Suprapubic skin (tissue), 4 donors: ENCODE measurements at regions not wholly inside any gene's neighbourhood (a gene's known extent, or its start where the extent isn't known, plus 50 kb on each side); places are given as distances from the start of the nearest gene placed in this dataset.

Experiments
- DNase-seq, 2 donors: peaks; one replicate each; pipeline ENCODE4 v3.0.0-alpha.2; 2019; ENCODE audit warnings: low spot score in 2 of 2
- H3K27ac ChIP-seq: fragments of 200-600 bp; sonication (generic); one replicate; pipeline ENCODE4 v1.5.1; 2019
- H3K27me3 ChIP-seq: fragments of 200-600 bp; sonication (generic); one replicate; pipeline ENCODE4 v1.5.1; 2019
- H3K36me3 ChIP-seq: fragments of 200-600 bp; sonication (generic); one replicate; pipeline ENCODE4 v1.5.1; 2019
- H3K4me1 ChIP-seq: fragments of 200-600 bp; sonication (generic); one replicate; pipeline ENCODE4 v1.5.1; 2019
- H3K4me3 ChIP-seq: fragments of 200-600 bp; sonication (generic); one replicate; pipeline ENCODE4 v1.5.1; 2019; ENCODE audit warnings: mild to moderate bottlenecking
- H3K9me3 ChIP-seq: fragments of 200-600 bp; sonication (generic); one replicate; pipeline ENCODE4 v1.5.1; 2019
- EP300 ChIP-seq: sonication (generic); formaldehyde crosslinking; IDR thresholded peaks from one replicate; pipeline ENCODE4 v1.6.1; 2017; ENCODE audit warnings: antibody characterized with exemption
- POLR2A ChIP-seq, 2 donors: fragments of 450-650 bp; IDR thresholded peaks; one replicate each; pipeline ENCODE4 v1.6.1; 2017; ENCODE audit warnings: antibody characterized with exemption in 2 of 2, mild to moderate bottlenecking in 2 of 2, moderate library complexity in 2 of 2
- POLR2AphosphoS5 ChIP-seq, 3 donors: sonication (generic); formaldehyde crosslinking; IDR thresholded peaks; one replicate each; pipeline ENCODE4 v1.6.1; 2017; ENCODE audit warnings: antibody characterized with exemption in 3 of 3
- WGBS: methylation state at CpG from one replicate; pipeline ENCODE4 v1.1.5; 2018; 5-methylcytosine and 5-hydroxymethylcytosine counted together
- TF ChIP-seq, protein P1 (sequence below), 2 donors: fragments of 200-600 bp in 1 of 2; fragments of 450-650 bp in 1 of 2; sonication (generic) in 1 of 2; IDR thresholded peaks; one replicate each; pipeline ENCODE4 v1.5.1; 2016 to 2019; ENCODE audit warnings: antibody characterized with exemption in 2 of 2, mild to moderate bottlenecking in 1 of 2, moderate library complexity in 1 of 2

GRCh38 chr5:120084543-120084870 is 379.6 kb upstream of the PRR16 start:
- no peak for TF ChIP-seq EP300
- TF ChIP-seq POLR2AphosphoS5 (IDR thresholded peaks at IDR 0.05): no peak
- TF ChIP-seq, protein P1, sequence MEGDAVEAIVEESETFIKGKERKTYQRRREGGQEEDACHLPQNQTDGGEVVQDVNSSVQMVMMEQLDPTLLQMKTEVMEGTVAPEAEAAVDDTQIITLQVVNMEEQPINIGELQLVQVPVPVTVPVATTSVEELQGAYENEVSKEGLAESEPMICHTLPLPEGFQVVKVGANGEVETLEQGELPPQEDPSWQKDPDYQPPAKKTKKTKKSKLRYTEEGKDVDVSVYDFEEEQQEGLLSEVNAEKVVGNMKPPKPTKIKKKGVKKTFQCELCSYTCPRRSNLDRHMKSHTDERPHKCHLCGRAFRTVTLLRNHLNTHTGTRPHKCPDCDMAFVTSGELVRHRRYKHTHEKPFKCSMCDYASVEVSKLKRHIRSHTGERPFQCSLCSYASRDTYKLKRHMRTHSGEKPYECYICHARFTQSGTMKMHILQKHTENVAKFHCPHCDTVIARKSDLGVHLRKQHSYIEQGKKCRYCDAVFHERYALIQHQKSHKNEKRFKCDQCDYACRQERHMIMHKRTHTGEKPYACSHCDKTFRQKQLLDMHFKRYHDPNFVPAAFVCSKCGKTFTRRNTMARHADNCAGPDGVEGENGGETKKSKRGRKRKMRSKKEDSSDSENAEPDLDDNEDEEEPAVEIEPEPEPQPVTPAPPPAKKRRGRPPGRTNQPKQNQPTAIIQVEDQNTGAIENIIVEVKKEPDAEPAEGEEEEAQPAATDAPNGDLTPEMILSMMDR (IDR thresholded peaks at IDR 0.05): no peak
- no peak for TF ChIP-seq POLR2A (IDR thresholded peaks at IDR 0.05)
- Histone ChIP-seq H3K9me3 (no peaks in the 10 kb centered on the region), H3K27me3 (no peaks in the 10 kb centered on the region), H3K27ac (no peak overlapping the region), H3K4me3 (no peak overlapping the region), H3K36me3 (no peaks in the 10 kb centered on the region), H3K4me1 (no peaks in the 10 kb centered on the region)
- 39% methylated on average over 2 of the region's 2 CpGs for WGBS
- DNase-seq: no peak

- H3K9me3 ChIP-seq: no peaks in the 10 kb centered on the region
- 94% methylated on average over 2 of the region's 2 CpGs for WGBS
- no peak for DNase-seq
- H3K4me1 ChIP-seq: no peaks in the 10 kb centered on the region
- no peak overlapping the region for H3K27ac ChIP-seq
- TF ChIP-seq POLR2AphosphoS5 (IDR thresholded peaks at IDR 0.05) (no peak), POLR2A (IDR thresholded peaks at IDR 0.05) (no peak), EP300 (no peak)
- TF ChIP-seq, protein P1 (IDR thresholded peaks at IDR 0.05): no peak
- no peaks in the 10 kb centered on the region for H3K36me3 ChIP-seq
- no peak overlapping the region for H3K4me3 ChIP-seq
- H3K27me3 ChIP-seq: no peaks in the 10 kb centered on the region
These were observed 378.0 kb upstream of the PRR16 start for GRCh38 chr5:120086081-120086480.

- no peaks in the 10 kb centered on the region for H3K27me3 ChIP-seq
- no peaks in the 10 kb centered on the region for H3K36me3 ChIP-seq
- no peak overlapping the region for H3K27ac ChIP-seq
- 54% methylated on average over 2 of the region's 2 CpGs for WGBS
- H3K4me1 ChIP-seq: no peaks in the 10 kb centered on the region
- no peak for DNase-seq
- H3K4me3 ChIP-seq: no peak overlapping the region
- H3K9me3 ChIP-seq: no peaks in the 10 kb centered on the region
- TF ChIP-seq POLR2AphosphoS5 (IDR thresholded peaks at IDR 0.05) (no peak), POLR2A (IDR thresholded peaks at IDR 0.05) (no peak), EP300 (no peak)
- TF ChIP-seq, protein P1 (IDR thresholded peaks at IDR 0.05): no peak
These were observed 375.7 kb upstream of the PRR16 start for GRCh38 chr5:120088412-120088811.

GRCh38 chr5:120088836-120089235 is 375.3 kb upstream of the PRR16 start:
- H3K4me1 ChIP-seq: no peaks in the 10 kb centered on the region
- DNase-seq: no peak
- no peak overlapping the region for H3K27ac ChIP-seq
- H3K9me3 ChIP-seq: no peaks in the 10 kb centered on the region
- TF ChIP-seq POLR2A (IDR thresholded peaks at IDR 0.05): no peak
- no peaks in the 10 kb centered on the region for H3K27me3 ChIP-seq
- H3K4me3 ChIP-seq: no peak overlapping the region
- WGBS: 55% methylated on average over 1 of the region's 1 CpG
- no peaks in the 10 kb centered on the region for H3K36me3 ChIP-seq

DNA sequence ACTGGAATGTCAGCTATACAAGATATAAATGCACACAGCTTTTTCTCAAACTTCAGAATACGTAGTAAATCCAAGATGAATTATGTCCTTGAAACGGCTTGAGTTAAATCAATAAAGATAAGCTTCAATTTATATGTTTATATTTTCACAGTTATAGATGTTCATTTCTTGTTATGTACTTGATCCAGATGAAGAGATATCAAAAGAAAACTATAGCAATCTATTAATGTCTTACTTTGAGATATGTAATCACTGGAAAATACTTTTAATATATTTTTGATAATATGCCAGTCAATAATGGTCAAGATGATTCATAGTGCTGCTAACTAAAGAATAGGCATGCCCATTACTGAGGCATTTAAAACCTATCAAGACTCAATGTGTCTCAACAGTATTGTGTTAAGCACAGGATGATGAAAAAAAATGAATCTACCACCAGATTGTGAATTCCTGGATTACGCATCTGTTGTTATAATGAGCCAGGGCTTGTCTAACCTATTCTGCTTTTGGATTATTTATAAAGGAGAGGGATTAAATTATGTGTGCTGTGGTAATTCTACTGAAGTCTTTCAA is 372.6 kb upstream of the PRR16 start:
- WGBS: 47% methylated on average over 3 of the region's 3 CpGs
- H3K27me3 ChIP-seq: no peaks in the 10 kb centered on the region
- no peak overlapping the region for H3K27ac ChIP-seq
- no peak for TF ChIP-seq POLR2AphosphoS5 (IDR thresholded peaks at IDR 0.05)
- TF ChIP-seq POLR2A (IDR thresholded peaks at IDR 0.05): no peak
- no peak for TF ChIP-seq EP300
- H3K9me3 ChIP-seq: no peaks in the 10 kb centered on the region
- no peak overlapping the region for H3K4me3 ChIP-seq
- no peaks in the 10 kb centered on the region for H3K36me3 ChIP-seq
- H3K4me1 ChIP-seq: no peaks in the 10 kb centered on the region
- no peak for DNase-seq

- Histone ChIP-seq H3K9me3 (no peaks in the 10 kb centered on the region), H3K27me3 (no peaks in the 10 kb centered on the region), H3K27ac (no peak overlapping the region), H3K4me3 (no peak overlapping the region), H3K4me1 (no peaks in the 10 kb centered on the region), H3K36me3 (no peaks in the 10 kb centered on the region)
- DNase-seq: no peak
- TF ChIP-seq EP300: no peak
- TF ChIP-seq POLR2AphosphoS5 (IDR thresholded peaks at IDR 0.05): no peak
- TF ChIP-seq, protein P1 (IDR thresholded peaks at IDR 0.05): no peak
- no peak for TF ChIP-seq POLR2A (IDR thresholded peaks at IDR 0.05)
- WGBS: 76% methylated on average over 2 of the region's 2 CpGs
These were observed 371.5 kb upstream of the PRR16 start for GRCh38 chr5:120092649-120093048.
